Activated T-helper 1 cell treated with anti-CD3 and anti-CD28 coated beads, Interleukin-12 subunit alpha, Interleukin-12 subunit beta, Interleukin-2, Interleukin-4 antibody, amounts not matched to agents 30 ng/mL and 10 ng/mL and 1 ng/mL, durations not matched to agents 14 hours and 24 hours and 36 hours (primary cell): ENCODE measurements at regions not wholly inside any gene's neighbourhood (a gene's known extent, or its start where the extent isn't known, plus 50 kb on each side); places are given as distances from the start of the nearest gene placed in this dataset.

Experiments used
- DNase-seq: peaks from one replicate; pipeline ENCODE4 v3.0.0; 2021; ENCODE audit warnings: low spot score
- H3K27ac Mint-ChIP-seq: one replicate; pipeline ENCODE4 v1.8.0; 2021; ENCODE audit warnings: mild to moderate bottlenecking, mixed read lengths
- H3K27me3 Mint-ChIP-seq: one replicate; pipeline ENCODE4 v1.8.0; 2022; ENCODE audit warnings: mild to moderate bottlenecking, moderate library complexity, mixed read lengths; ENCODE audit not compliant: insufficient read depth
- H3K36me3 Mint-ChIP-seq: one replicate; pipeline ENCODE4 v1.8.0; 2021; ENCODE audit warnings: low read depth, mixed read lengths
- H3K4me1 Mint-ChIP-seq: one replicate; pipeline ENCODE4 v1.8.0; 2021; ENCODE audit warnings: low read depth, mixed read lengths
- H3K4me3 Mint-ChIP-seq: one replicate; pipeline ENCODE4 v1.8.0; 2021; ENCODE audit warnings: mild to moderate bottlenecking, moderate library complexity, mixed read lengths
- H3K9me3 Mint-ChIP-seq: one replicate; pipeline ENCODE4 v1.8.0; 2021; ENCODE audit warnings: mixed read lengths
- intact Hi-C: fragments of 100-400 bp; cut with micrococcal nuclease; formaldehyde crosslinking; loops from one replicate; pipeline ENCODE4 v1.15.1; 2024

- no peak for DNase-seq
- H3K27me3 Mint-ChIP-seq, result no peaks in the 10 kb centered on the region
Measured at GRCh38 chr22:47944941-47945340, 1182.5 kb downstream of the TBC1D22A start.

GRCh38 chr22:47943729-47944700, 1181.6 kb downstream of the TBC1D22A start:
- H3K4me3 Mint-ChIP-seq, result no peak overlapping the region
- DNase-seq, result no peak
- no peaks in the 10 kb centered on the region for H3K36me3 Mint-ChIP-seq
- H3K27ac Mint-ChIP-seq, result no peak overlapping the region
- intact Hi-C loops, result no loop called here
- H3K9me3 Mint-ChIP-seq, result no peaks in the 10 kb centered on the region
- H3K4me1 Mint-ChIP-seq, result no peaks in the 10 kb centered on the region
- no peaks in the 10 kb centered on the region for H3K27me3 Mint-ChIP-seq

More at GRCh38 chr22:47944941-47945340, 1182.5 kb downstream of the TBC1D22A start:
- Mint-ChIP-seq H3K27ac (no peak overlapping the region), H3K9me3 (no peaks in the 10 kb centered on the region), H3K4me1 (no peaks in the 10 kb centered on the region), H3K36me3 (no peaks in the 10 kb centered on the region), H3K4me3 (no peak overlapping the region)
- intact Hi-C loops, result no loop called here

DNA sequence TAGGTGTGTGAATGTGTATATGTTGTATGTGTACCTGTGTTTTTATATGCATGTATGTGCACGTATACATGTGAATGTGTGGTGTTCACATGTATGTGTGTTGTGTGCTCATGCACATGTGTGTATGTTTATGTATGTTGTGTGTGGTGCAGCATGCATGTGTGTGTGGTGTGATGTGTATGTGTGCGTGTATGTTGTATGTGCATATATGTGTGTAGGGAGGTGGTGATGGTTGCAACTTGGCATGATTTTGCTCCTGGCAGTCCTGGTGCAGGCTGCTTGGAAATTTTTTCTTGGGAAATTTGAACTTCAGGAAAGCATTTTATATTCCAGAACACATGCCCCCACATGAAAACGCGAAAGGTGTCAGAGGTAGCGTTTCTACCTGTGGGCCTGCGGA, 1177.8 kb downstream of the TBC1D22A start:
- intact Hi-C loops, result no loop called here
- Mint-ChIP-seq H3K4me1 (no peaks in the 10 kb centered on the region), H3K36me3 (no peaks in the 10 kb centered on the region), H3K4me3 (no peak overlapping the region), H3K27ac (no peak overlapping the region), H3K27me3 (no peaks in the 10 kb centered on the region), H3K9me3 (no peaks in the 10 kb centered on the region)
- no peak for DNase-seq

GRCh38 chr22:47933891-47934290, 1171.4 kb downstream of the TBC1D22A start:
- Mint-ChIP-seq H3K9me3 (peaks cover 9% of the 10 kb centered on the region), H3K4me3 (no peak overlapping the region), H3K27me3 (no peaks in the 10 kb centered on the region), H3K27ac (no peak overlapping the region), H3K4me1 (no peaks in the 10 kb centered on the region), H3K36me3 (no peaks in the 10 kb centered on the region)
- DNase-seq, result no peak
- intact Hi-C loops, result no loop called here

- intact Hi-C loops, result no loop called here
- peaks cover 9% of the 10 kb centered on the region for H3K9me3 Mint-ChIP-seq
- H3K4me1 Mint-ChIP-seq, result no peaks in the 10 kb centered on the region
- no peak for DNase-seq
- no peak overlapping the region for H3K4me3 Mint-ChIP-seq
- H3K27ac Mint-ChIP-seq, result no peak overlapping the region
- no peaks in the 10 kb centered on the region for H3K27me3 Mint-ChIP-seq
- H3K36me3 Mint-ChIP-seq, result no peaks in the 10 kb centered on the region
Measured at GRCh38 chr22:47933226-47933625, 1170.8 kb downstream of the TBC1D22A start.

DNA sequence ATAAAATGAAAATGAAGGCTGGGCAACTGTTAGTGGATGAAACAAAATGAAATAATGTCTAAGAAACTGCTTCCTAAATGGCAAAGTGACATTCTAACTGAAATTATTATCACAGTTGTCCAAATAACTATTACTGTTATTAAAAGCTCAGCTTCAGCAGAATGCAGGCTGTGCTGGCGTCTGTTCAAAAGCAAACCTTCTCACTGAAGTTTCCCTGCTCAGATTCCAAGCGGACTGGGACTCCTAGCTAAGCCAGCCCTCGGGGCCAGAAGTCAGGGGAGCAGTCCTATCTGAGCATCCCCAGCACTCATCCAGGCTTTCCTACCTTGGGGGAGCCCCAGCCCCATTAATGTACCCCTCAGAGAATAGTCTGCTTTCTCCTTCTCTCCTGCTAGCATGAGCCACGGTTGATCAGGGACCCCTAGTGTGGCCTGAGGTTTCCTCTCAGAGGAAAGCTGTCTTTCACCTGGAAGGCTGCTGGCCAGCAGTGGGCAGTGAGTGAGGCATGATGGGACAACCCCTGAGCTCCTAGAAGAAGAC, 1167.3 kb downstream of the TBC1D22A start:
- no peak for DNase-seq
- H3K27me3 Mint-ChIP-seq, result no peaks in the 10 kb centered on the region
- H3K4me3 Mint-ChIP-seq, result no peak overlapping the region
- H3K9me3 Mint-ChIP-seq, result peaks cover 9% of the 10 kb centered on the region
- intact Hi-C loops, result no loop called here
- no peak overlapping the region for H3K27ac Mint-ChIP-seq
- no peaks in the 10 kb centered on the region for H3K4me1 Mint-ChIP-seq
- no peaks in the 10 kb centered on the region for H3K36me3 Mint-ChIP-seq

- Mint-ChIP-seq H3K27me3 (no peaks in the 10 kb centered on the region), H3K4me1 (no peaks in the 10 kb centered on the region), H3K9me3 (peaks cover 5% of the 10 kb centered on the region), H3K27ac (no peak overlapping the region), H3K4me3 (no peak overlapping the region), H3K36me3 (no peaks in the 10 kb centered on the region)
- intact Hi-C loops, result no loop called here
- no peak for DNase-seq
Measured at GRCh38 chr22:47929073-47929472, 1166.6 kb downstream of the TBC1D22A start.

DNA sequence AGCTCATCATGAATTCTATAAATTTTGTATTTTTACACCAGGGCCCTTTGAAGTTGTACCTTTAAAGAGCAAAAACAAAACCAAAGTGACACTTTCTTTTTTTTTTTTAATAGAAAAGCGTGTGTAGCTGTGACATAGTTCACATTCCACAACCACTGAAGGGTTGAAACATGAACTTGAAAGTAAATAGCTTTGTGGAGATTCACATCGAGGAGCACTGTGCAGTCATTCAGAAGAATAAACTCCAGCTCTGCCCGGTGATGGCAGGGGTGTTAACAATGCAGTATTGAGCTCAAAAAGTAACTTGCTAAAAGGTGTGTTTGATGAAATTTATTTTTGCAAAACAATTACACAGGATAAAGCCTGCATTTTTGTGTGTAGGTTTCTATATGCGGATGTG, 1166.2 kb downstream of the TBC1D22A start:
- H3K36me3 Mint-ChIP-seq, result no peaks in the 10 kb centered on the region
- H3K27me3 Mint-ChIP-seq, result no peaks in the 10 kb centered on the region
- DNase-seq, result no peak
- intact Hi-C loops, result no loop called here
- H3K9me3 Mint-ChIP-seq, result peaks cover 9% of the 10 kb centered on the region
- H3K4me3 Mint-ChIP-seq, result no peak overlapping the region
- H3K27ac Mint-ChIP-seq, result no peak overlapping the region
- no peaks in the 10 kb centered on the region for H3K4me1 Mint-ChIP-seq

DNA sequence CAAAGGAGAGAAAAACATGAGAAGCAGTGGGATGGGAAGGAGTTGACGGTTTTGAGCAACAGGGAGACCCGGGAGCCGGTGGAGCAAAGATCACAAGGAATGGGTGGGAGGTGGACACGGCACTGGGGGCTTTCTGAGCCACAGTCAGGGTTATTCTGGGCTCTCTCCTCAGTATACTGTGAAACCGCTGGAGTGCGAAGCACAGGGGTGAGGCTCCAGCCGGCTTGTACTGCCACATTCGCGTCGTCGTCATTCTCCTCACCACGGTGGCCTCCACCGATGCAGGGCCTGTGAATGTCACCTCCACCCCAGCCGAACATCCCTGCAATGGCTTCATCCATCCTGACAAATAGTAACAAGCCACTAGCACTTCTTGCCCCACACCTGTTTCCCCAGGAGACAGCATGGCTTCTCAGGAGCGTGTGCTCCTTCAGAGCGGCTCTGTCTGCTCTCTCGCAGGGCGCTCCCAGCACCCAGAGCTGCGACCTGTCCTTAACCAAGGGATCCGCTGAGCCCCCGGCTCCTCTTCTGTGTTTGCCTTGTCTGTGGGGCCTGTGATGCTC, 1165.3 kb downstream of the TBC1D22A start:
- H3K27ac Mint-ChIP-seq, result no peak overlapping the region
- no peaks in the 10 kb centered on the region for H3K27me3 Mint-ChIP-seq
- intact Hi-C loops, result no loop called here
- no peaks in the 10 kb centered on the region for H3K4me1 Mint-ChIP-seq
- no peak overlapping the region for H3K4me3 Mint-ChIP-seq
- peaks cover 10% of the 10 kb centered on the region for H3K9me3 Mint-ChIP-seq
- no peak for DNase-seq
- no peaks in the 10 kb centered on the region for H3K36me3 Mint-ChIP-seq

- no peak for DNase-seq
- Mint-ChIP-seq H3K27ac (no peak overlapping the region), H3K27me3 (peaks cover 5% of the 10 kb centered on the region), H3K4me1 (no peaks in the 10 kb centered on the region), H3K9me3 (peaks cover 7% of the 10 kb centered on the region), H3K4me3 (no peak overlapping the region), H3K36me3 (no peaks in the 10 kb centered on the region)
- intact Hi-C loops, result no loop called here
Measured at GRCh38 chr22:47923011-47923427, 1160.6 kb downstream of the TBC1D22A start.

- no peaks in the 10 kb centered on the region for H3K36me3 Mint-ChIP-seq
- no peaks in the 10 kb centered on the region for H3K4me1 Mint-ChIP-seq
- no peak for DNase-seq
- peaks cover 7% of the 10 kb centered on the region for H3K9me3 Mint-ChIP-seq
- intact Hi-C loops, result no loop called here
- no peak overlapping the region for H3K27ac Mint-ChIP-seq
- no peak overlapping the region for H3K4me3 Mint-ChIP-seq
- H3K27me3 Mint-ChIP-seq, result peaks cover 6% of the 10 kb centered on the region
Measured at GRCh38 chr22:47921906-47922305, 1159.5 kb downstream of the TBC1D22A start.

DNA sequence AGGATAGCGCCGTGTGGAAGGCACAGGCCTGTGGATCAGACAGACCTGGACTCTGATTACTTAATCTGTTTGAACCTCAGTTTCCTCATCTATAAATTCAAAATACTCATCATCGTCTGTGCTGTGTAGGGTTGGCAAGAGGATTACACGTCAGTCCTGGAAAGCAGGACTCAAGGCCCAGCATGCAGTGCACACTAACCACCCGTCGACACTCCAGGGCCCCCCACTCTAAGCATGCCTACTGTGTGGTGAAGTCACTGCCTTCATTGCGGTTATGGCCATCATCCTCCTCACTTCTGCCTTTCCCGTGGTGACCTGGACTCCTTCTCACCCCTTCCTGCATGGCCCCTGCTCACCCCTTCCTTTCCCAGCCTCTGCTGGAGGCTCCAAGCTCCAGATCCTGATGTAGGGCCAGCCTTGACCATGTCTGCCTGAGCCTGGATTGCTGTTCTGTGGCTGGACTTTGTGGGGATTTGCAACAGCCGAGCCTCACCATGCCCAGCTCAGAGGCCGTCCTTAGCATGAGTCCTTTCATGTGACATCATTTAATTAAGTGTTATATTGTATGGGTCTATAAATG, 1158.0 kb downstream of the TBC1D22A start:
- Mint-ChIP-seq H3K27ac (no peak overlapping the region), H3K9me3 (peaks cover 7% of the 10 kb centered on the region), H3K4me3 (no peak overlapping the region), H3K27me3 (peaks cover 8% of the 10 kb centered on the region), H3K4me1 (no peaks in the 10 kb centered on the region), H3K36me3 (no peaks in the 10 kb centered on the region)
- DNase-seq, result no peak
- intact Hi-C loops, result no loop called here

DNA sequence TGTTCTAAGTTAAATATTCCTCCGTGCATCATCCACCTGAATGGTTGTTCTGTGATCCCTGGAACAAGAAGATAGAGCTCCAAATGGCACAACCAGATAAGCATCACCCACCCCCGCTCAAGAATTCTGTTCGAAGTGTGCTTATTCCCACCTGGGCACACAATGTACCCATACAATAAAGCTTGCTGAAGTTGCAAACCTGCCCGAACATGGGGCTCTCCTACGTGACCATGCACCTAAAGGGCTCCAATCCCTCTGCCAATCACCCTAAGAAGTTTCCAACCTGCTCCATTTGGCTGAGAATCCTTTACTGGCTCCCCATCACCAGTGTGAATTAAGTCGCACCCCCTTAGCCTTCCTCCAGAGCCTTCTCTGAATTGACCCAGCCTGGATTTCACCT, 1157.4 kb downstream of the TBC1D22A start:
- no peaks in the 10 kb centered on the region for H3K36me3 Mint-ChIP-seq
- DNase-seq, result no peak
- H3K27me3 Mint-ChIP-seq, result peaks cover 8% of the 10 kb centered on the region
- H3K4me3 Mint-ChIP-seq, result no peak overlapping the region
- no peaks in the 10 kb centered on the region for H3K4me1 Mint-ChIP-seq
- H3K27ac Mint-ChIP-seq, result no peak overlapping the region
- peaks cover 7% of the 10 kb centered on the region for H3K9me3 Mint-ChIP-seq
- intact Hi-C loops, result no loop called here
